ENCODE measurements at regions not wholly inside any gene's neighbourhood (a gene's known extent, or its start where the extent isn't known, plus 50 kb on each side); places are given as distances from the start of the nearest gene placed in this dataset.
"Not testable (repeated sequence)": the region's sequence is repeated elsewhere in the genome, so short reads cannot be mapped to it uniquely, and the experiment has no call there.

DNA sequence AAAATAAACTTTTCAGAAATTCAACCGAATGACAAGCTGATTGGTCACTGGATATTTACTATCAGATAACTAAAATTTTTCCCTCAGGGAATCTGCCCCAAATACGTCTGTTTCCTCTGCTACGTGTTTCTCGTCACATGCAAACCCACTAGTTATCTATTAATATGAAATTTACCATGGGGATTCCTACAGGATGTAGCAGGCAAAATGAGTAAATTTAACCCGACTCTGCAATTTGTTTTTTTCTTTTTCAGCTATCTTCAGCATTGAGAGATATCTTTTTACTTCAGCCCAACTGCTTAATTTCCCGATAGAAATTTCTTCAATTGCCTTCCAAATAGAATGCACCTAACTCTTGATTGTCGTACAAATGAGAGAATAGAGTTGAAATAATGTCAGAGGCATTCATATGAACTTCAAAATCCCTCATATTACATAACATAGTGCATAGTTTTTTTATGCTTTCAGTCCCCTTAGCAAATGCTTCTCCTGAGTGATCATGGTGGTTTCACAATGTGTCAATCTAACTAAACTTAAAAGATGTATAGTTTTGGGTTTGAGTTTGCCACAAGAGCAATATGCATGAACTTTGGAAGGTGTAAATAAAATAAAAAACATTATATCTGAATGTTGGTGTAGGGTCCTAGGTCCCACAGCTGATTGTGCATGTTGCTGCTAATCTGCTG lies 913.1 kb upstream of the GRIA3 start:
- WGBS, 3 donors, result 70 to 76% (median 72%) methylated on average over 7 of the region's 7 CpGs
- Histone ChIP-seq H3K27me3 (no peaks in the 10 kb centered on the region), H3K4me1 (ENCODE audit: insufficient read depth) (no peaks in the 10 kb centered on the region), H3K4me3 (no peak overlapping the region), H3K27ac (no peak overlapping the region), H3K36me3 (no peaks in the 10 kb centered on the region), H3K9me3 (no peaks in the 10 kb centered on the region)
- TF ChIP-seq EP300 (IDR thresholded peaks at IDR 0.05) (no peak), POLR2A (IDR thresholded peaks at IDR 0.05) (no peak)
- TF ChIP-seq, protein P1, sequence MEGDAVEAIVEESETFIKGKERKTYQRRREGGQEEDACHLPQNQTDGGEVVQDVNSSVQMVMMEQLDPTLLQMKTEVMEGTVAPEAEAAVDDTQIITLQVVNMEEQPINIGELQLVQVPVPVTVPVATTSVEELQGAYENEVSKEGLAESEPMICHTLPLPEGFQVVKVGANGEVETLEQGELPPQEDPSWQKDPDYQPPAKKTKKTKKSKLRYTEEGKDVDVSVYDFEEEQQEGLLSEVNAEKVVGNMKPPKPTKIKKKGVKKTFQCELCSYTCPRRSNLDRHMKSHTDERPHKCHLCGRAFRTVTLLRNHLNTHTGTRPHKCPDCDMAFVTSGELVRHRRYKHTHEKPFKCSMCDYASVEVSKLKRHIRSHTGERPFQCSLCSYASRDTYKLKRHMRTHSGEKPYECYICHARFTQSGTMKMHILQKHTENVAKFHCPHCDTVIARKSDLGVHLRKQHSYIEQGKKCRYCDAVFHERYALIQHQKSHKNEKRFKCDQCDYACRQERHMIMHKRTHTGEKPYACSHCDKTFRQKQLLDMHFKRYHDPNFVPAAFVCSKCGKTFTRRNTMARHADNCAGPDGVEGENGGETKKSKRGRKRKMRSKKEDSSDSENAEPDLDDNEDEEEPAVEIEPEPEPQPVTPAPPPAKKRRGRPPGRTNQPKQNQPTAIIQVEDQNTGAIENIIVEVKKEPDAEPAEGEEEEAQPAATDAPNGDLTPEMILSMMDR (IDR thresholded peaks at IDR 0.05), result no peak
- no peak for DNase-seq
- intact Hi-C loops (cut with DNase I), result no loop called here

DNA sequence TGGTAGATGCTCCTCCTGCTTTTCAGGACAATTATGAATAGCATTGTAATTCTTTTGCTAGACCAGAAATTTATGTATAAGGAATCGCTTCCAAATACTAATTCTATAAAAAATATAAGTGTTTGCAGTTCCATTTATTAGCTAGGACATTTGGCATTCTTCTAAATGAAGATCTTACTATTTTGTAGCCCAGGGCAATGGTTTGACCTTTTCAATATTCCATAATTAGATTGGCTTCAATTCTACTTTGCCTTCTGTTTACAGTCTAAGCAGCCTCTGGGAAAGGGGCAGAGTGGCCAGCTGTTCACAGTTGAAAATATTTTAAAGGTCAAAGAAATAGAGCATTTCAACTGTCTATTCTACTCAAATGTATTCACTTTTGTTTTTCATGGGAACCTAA lies 912.1 kb upstream of the GRIA3 start:
- H3K9me3 ChIP-seq, result no peaks in the 10 kb centered on the region
- no peak overlapping the region for H3K4me3 ChIP-seq
- no peaks in the 10 kb centered on the region for H3K4me1 ChIP-seq (ENCODE audit: insufficient read depth)
- no peaks in the 10 kb centered on the region for H3K27me3 ChIP-seq
- no peak overlapping the region for H3K27ac ChIP-seq
- 30 to 52% (median 43%) methylated on average over 1 of the region's 1 CpG for WGBS, 3 donors
- intact Hi-C loops (cut with DNase I), result no loop called here
- TF ChIP-seq, protein P1 (IDR thresholded peaks at IDR 0.05), result no peak
- no peaks in the 10 kb centered on the region for H3K36me3 ChIP-seq
- no peak for DNase-seq

DNA sequence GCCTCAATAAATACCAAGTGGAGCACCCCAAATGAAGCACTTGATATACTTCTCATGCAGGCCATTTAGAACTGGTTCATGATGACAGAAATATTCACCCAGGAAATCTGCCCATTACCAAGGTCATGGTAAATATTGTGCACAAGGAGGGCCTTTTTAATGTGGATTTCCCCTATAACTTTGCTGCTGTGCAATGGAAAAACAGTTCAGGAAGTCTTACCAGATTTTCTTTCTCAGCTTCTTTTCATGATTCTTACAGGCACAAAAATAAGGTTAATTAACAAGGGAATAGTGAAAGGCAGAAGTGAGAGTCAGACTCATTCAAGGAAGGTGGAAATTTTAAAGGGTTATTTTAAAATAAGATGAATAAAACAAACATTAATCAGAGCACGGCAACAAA lies 904.3 kb upstream of the GRIA3 start:
- 73 to 85% (median 74%) methylated on average over 1 of the region's 1 CpG for WGBS, 3 donors
- Histone ChIP-seq H3K27ac (no peak overlapping the region), H3K9me3 (no peaks in the 10 kb centered on the region), H3K4me3 (no peak overlapping the region), H3K4me1 (ENCODE audit: insufficient read depth) (no peaks in the 10 kb centered on the region), H3K27me3 (no peaks in the 10 kb centered on the region), H3K36me3 (no peaks in the 10 kb centered on the region)
- no peak for DNase-seq
- no peak for TF ChIP-seq POLR2A (IDR thresholded peaks at IDR 0.05)
- TF ChIP-seq, protein P1 (IDR thresholded peaks at IDR 0.05), result no peak
- no peak for TF ChIP-seq EP300 (IDR thresholded peaks at IDR 0.05)
- intact Hi-C loops (cut with DNase I), result no loop called here

DNA sequence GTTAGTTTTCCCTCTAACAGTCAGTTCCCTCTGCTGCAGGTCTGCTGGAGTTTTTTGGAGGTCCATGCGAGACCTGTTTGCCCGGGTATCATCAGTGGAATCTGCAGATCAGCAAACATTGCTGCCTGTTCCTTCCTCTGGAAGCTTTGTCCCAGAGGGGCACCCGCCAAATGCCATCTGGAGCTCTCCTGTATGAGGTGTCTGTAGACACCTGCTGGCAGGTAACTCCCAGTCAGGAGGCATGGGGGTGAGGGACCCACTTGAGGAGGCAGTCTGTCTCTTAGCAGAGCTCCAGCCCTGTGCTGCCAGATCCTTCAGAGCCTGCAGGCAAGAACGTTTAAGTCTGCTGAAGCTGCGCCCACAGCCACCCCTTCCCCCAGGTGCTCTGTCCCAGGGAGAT lies 884.3 kb upstream of the GRIA3 start:
- H3K4me3 ChIP-seq; H3K27me3 ChIP-seq; intact Hi-C loops (cut with DNase I); H3K9me3 ChIP-seq; DNase-seq; H3K27ac ChIP-seq; H3K36me3 ChIP-seq; H3K4me1 ChIP-seq (ENCODE audit: insufficient read depth): not testable (repeated sequence)
- 66 to 85% (median 83%) methylated on average over 5 of the region's 5 CpGs for WGBS, 3 donors

DNA sequence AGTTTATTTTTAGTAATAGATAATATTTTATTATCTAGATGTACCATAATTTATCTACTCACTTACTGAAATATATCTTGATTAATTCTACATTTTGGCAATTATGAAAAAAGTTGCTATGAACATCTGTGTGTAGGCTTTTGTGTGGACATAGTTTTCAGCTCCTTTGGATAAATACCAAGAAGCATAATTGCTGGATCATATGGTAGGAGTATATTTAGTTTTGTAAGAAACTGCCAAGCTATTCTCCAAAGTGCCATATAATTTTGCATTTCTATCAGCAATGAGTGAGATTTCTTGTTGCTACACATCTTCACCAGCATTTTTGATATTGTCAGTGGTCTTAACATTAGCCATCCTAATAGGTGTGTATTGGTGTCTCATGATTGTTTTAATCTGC lies 882.6 kb upstream of the GRIA3 start:
- TF ChIP-seq POLR2A (IDR thresholded peaks at IDR 0.05) (no peak), EP300 (IDR thresholded peaks at IDR 0.05) (no peak)
- TF ChIP-seq, protein P1 (IDR thresholded peaks at IDR 0.05), result no peak
- no peaks in the 10 kb centered on the region for H3K36me3 ChIP-seq
- no peaks in the 10 kb centered on the region for H3K4me1 ChIP-seq (ENCODE audit: insufficient read depth)

More for the DNA sequence above, 882.6 kb upstream of the GRIA3 start:
- no peaks in the 10 kb centered on the region for H3K9me3 ChIP-seq
- H3K27me3 ChIP-seq, result no peaks in the 10 kb centered on the region
- H3K4me3 ChIP-seq, result no peak overlapping the region
- no peak overlapping the region for H3K27ac ChIP-seq
- no peak for DNase-seq
- intact Hi-C loops (cut with DNase I), result no loop called here

All from ovary (tissue), 7 donors.